ENCODE measurements at regions not wholly inside any gene's neighbourhood (a gene's known extent, or its start where the extent isn't known, plus 50 kb on each side); places are given as distances from the start of the nearest gene placed in this dataset.

DNA sequence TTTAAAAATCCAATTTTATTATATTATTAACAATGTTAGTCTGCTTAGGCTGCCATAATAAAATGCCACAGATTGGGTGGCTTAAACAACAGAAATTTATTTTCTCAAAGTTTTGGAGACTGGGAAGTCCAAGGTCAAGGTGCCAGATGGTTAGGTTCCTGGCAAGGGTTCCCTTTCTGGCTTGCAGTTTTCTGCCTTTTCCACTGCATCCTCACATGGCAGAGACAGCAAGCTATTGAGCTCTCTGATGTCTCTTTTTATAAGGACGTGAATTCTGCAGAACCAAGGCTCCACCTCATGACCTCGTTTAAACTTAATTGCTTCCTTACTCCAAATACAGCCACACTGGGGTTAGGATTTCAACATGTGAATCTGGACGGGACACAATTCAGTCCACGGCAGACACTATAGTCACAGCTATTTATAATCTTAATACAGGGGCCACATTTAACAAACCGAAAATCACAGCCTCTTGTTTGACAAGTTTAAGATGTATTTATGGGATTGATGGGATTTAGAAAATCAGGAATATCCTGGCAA, 174.9 kb upstream of the PUM3 start:
- CTCF ChIA-PET, result no interaction called here
- Histone ChIP-seq H3K79me2 (ENCODE audit: insufficient read depth, low read length) (no peaks in the 10 kb centered on the region), H3K36me3 (ENCODE audit: control insufficient read depth in 1 of 2, insufficient read depth in 2 of 2, low read length in 2 of 2) (no peaks in the 10 kb centered on the region), H3K27ac (ENCODE audit: low read depth, low read length) (no peak overlapping the region), H2AFZ (ENCODE audit: low read depth, low read length, poor library complexity, severe bottlenecking) (no peak overlapping the region), H3K4me3 (replicated peaks in 1 of 2; ENCODE audit: low read depth in 1 of 2, low read length in 2 of 2) (no peak overlapping the region), H3K4me1 (ENCODE audit: control insufficient read depth in 1 of 2, insufficient read depth in 2 of 2, low read length in 2 of 2) (no peaks in the 10 kb centered on the region), H4K20me1 (ENCODE audit: insufficient read depth) (no peaks in the 10 kb centered on the region), H3K9me3 (ENCODE audit: control insufficient read depth in 1 of 2, insufficient read depth in 1 of 2, low read depth in 1 of 2, low read length in 2 of 2) (no peaks in the 10 kb centered on the region), H3K27me3 (ENCODE audit: insufficient read depth, low read length) (peaks cover 58% of the 10 kb centered on the region), H3K9me2 (ENCODE audit: insufficient read depth) (no peaks in the 10 kb centered on the region), H3K9ac (ENCODE audit: low read length) (no peak overlapping the region), H3K4me2 (ENCODE audit: low read length) (no peak overlapping the region)
- no TSS peak for BruUV-seq (replicated peaks)
- RAD21 ChIA-PET (ENCODE audit: low non-redundant PET in 1 of 2, low total read pairs in 2 of 2, uncharacterized antibody in 2 of 2, unreplicated experiment in 2 of 2), result no interaction called here
- POLR2A ChIA-PET, result no interaction called here
- no peak for ATAC-seq
- TF ChIP-seq EZH2 (IDR thresholded peaks at IDR 0.05) (no peak), CEBPB (IDR thresholded peaks at IDR 0.05; ENCODE audit: low read depth) (no peak), EZH2phosphoT487 (IDR thresholded peaks at IDR 0.05; ENCODE audit: borderline replicate concordance) (no peak), REST (IDR thresholded peaks at IDR 0.05; ENCODE audit: low read depth) (no peak), EGR1 (IDR thresholded peaks at IDR 0.05; ENCODE audit: low read depth) (no peak)
- DNase-seq (ENCODE audit: low read depth, low spot score), result no peak
- intact Hi-C loops (cut with micrococcal nuclease), result no loop called here

GRCh38 chr9:3018071-3018470, 174.2 kb upstream of the PUM3 start:
- Histone ChIP-seq H3K79me2 (ENCODE audit: insufficient read depth, low read length) (no peaks in the 10 kb centered on the region), H3K27ac (ENCODE audit: low read depth, low read length) (no peak overlapping the region), H3K4me2 (ENCODE audit: low read length) (no peak overlapping the region), H3K9me2 (ENCODE audit: insufficient read depth) (no peaks in the 10 kb centered on the region), H3K36me3 (ENCODE audit: control insufficient read depth in 1 of 2, insufficient read depth in 2 of 2, low read length in 2 of 2) (no peaks in the 10 kb centered on the region), H3K4me3 (replicated peaks in 1 of 2; ENCODE audit: low read depth in 1 of 2, low read length in 2 of 2) (no peak overlapping the region), H4K20me1 (ENCODE audit: insufficient read depth) (no peaks in the 10 kb centered on the region), H3K27me3 (ENCODE audit: insufficient read depth, low read length) (peaks cover 52% of the 10 kb centered on the region), H3K4me1 (ENCODE audit: control insufficient read depth in 1 of 2, insufficient read depth in 2 of 2, low read length in 2 of 2) (no peaks in the 10 kb centered on the region), H3K9ac (ENCODE audit: low read length) (no peak overlapping the region), H2AFZ (ENCODE audit: low read depth, low read length, poor library complexity, severe bottlenecking) (no peak overlapping the region), H3K9me3 (ENCODE audit: control insufficient read depth in 1 of 2, insufficient read depth in 1 of 2, low read depth in 1 of 2, low read length in 2 of 2) (no peaks in the 10 kb centered on the region)
- RAD21 ChIA-PET (ENCODE audit: low non-redundant PET in 1 of 2, low total read pairs in 2 of 2, uncharacterized antibody in 2 of 2, unreplicated experiment in 2 of 2), result no interaction called here
- CTCF ChIA-PET, result no interaction called here
- no peak for TF ChIP-seq RAD21 (IDR thresholded peaks at IDR 0.05; ENCODE audit: low read depth)
- ATAC-seq (no peak), DNase-seq (ENCODE audit: low read depth, low spot score) (no peak)
- no TSS peak for BruUV-seq (replicated peaks)
- intact Hi-C loops (cut with micrococcal nuclease), result no loop called here
- POLR2A ChIA-PET, result no interaction called here

All from HCT116 (cell line).